ENCODE measurements at regions not wholly inside any gene's neighbourhood (a gene's known extent, or its start where the extent isn't known, plus 50 kb on each side); places are given as distances from the start of the nearest gene placed in this dataset.

- Histone ChIP-seq H3K79me2 (replicated peaks; ENCODE audit: insufficient read depth) (no peaks in the 10 kb centered on the region), H3F3A (replicated peaks; ENCODE audit: low read depth) (no peaks in the 10 kb centered on the region), H3K4me3 (no peak overlapping the region), H3K27ac (ENCODE audit: low read depth) (no peak overlapping the region), H3K36me3 (ENCODE audit: insufficient read depth) (0 out of 2 replicates have a peak, but pooled peaks cover 7% of the 10 kb centered on the region), H3K4me2 (no peak overlapping the region), H3K27me3 (ENCODE audit: insufficient read depth) (no peaks in the 10 kb centered on the region), H4K20me1 (replicated peaks; ENCODE audit: insufficient read depth) (no peaks in the 10 kb centered on the region), H2AFZ (no peak overlapping the region), H3K9me2 (ENCODE audit: insufficient read depth) (peaks cover 9% of the 10 kb centered on the region), H3K4me1 (ENCODE audit: insufficient read depth) (no peaks in the 10 kb centered on the region)
- H3K27me3 Mint-ChIP-seq (ENCODE audit: insufficient read depth, low read depth, poor library complexity) = peaks cover 2% of the 10 kb centered on the region
- H3K4me1 Mint-ChIP-seq = no peaks in the 10 kb centered on the region
- no peak overlapping the region for H3K27ac Mint-ChIP-seq
- no peak overlapping the region for H3K4me3 Mint-ChIP-seq
- TF ChIP-seq NANOG (IDR thresholded peaks at IDR 0.05; ENCODE audit: borderline replicate concordance) = no peak
- no peak for TF ChIP-seq ZNF114 (CRISPR knock-in tag; IDR thresholded peaks at IDR 0.05)
- no peak for TF ChIP-seq JUNB (IDR thresholded peaks at IDR 0.05; ENCODE audit: unreplicated experiment)
- no peak for TF ChIP-seq REST (IDR thresholded peaks at IDR 0.05; ENCODE audit: unreplicated experiment)
- no peak for TF ChIP-seq POLR2AphosphoS5 (IDR thresholded peaks at IDR 0.05; ENCODE audit: low read depth)
- TF ChIP-seq EZH2phosphoT487 (IDR thresholded peaks at IDR 0.05; ENCODE audit: unreplicated experiment) = no peak
- TF ChIP-seq CTCF (conservative IDR thresholded peaks at IDR 0.05; ENCODE audit: low read depth in 2 of 2) = no peak
- peaks cover 5% of the 10 kb centered on the region; the same call in 2 of the 3 replicates for H3K36me3 Mint-ChIP-seq (ENCODE audit: low read depth)
- DNase-seq (ENCODE audit: low spot score) = no peak
- no peak for ATAC-seq
- H3K9me3 Mint-ChIP-seq = peaks cover 19% of the 10 kb centered on the region
Measured at GRCh38 chr4:14631806-14632440, 370.4 kb upstream of the CPEB2 start.

GRCh38 chr4:14636563-14636962 lies 365.7 kb upstream of the CPEB2 start:
- Mint-ChIP-seq H3K27ac (no peak overlapping the region), H3K36me3 (ENCODE audit: low read depth) (peaks cover 5% of the 10 kb centered on the region; the same call in 2 of the 3 replicates), H3K4me3 (no peak overlapping the region), H3K27me3 (ENCODE audit: insufficient read depth, low read depth, poor library complexity) (peaks cover 2% of the 10 kb centered on the region), H3K4me1 (no peaks in the 10 kb centered on the region), H3K9me3 (peaks cover 19% of the 10 kb centered on the region)
- H3K79me2 ChIP-seq (replicated peaks; ENCODE audit: insufficient read depth) = no peaks in the 10 kb centered on the region
- 0 out of 2 replicates have a peak, but pooled peaks cover 7% of the 10 kb centered on the region for H3K36me3 ChIP-seq (ENCODE audit: insufficient read depth)
- no peak overlapping the region for H3K27ac ChIP-seq (ENCODE audit: low read depth)
- H3F3A ChIP-seq (replicated peaks; ENCODE audit: low read depth) = no peaks in the 10 kb centered on the region
- no peak overlapping the region for H3K4me3 ChIP-seq
- H3K9me2 ChIP-seq (ENCODE audit: insufficient read depth) = peaks cover 11% of the 10 kb centered on the region
- no peak overlapping the region for H3K4me2 ChIP-seq
- no peaks in the 10 kb centered on the region for H3K27me3 ChIP-seq (ENCODE audit: insufficient read depth)
- DNase-seq (ENCODE audit: low spot score) = no peak
- ATAC-seq = no peak
- H2AFZ ChIP-seq = no peak overlapping the region
- H3K4me1 ChIP-seq (ENCODE audit: insufficient read depth) = no peaks in the 10 kb centered on the region
- H4K20me1 ChIP-seq (replicated peaks; ENCODE audit: insufficient read depth) = no peaks in the 10 kb centered on the region
- no peak for TF ChIP-seq ZNF462 (CRISPR knock-in tag; IDR thresholded peaks at IDR 0.05)
- TF ChIP-seq JUNB (IDR thresholded peaks at IDR 0.05; ENCODE audit: unreplicated experiment) = no peak
- TF ChIP-seq EZH2 (IDR thresholded peaks at IDR 0.05; ENCODE audit: low read depth, unreplicated experiment) = no peak

Measured in GM23338 (cell line).